Urinary bladder (tissue), 3 donors: ENCODE measurements at regions not wholly inside any gene's neighbourhood (a gene's known extent, or its start where the extent isn't known, plus 50 kb on each side); places are given as distances from the start of the nearest gene placed in this dataset.

Source experiments
- DNase-seq: peaks from one replicate; pipeline ENCODE4 v3.0.0-alpha.2; 2015; ENCODE audit errors: extremely low spot score
- H3K27ac ChIP-seq: one replicate; pipeline ENCODE4 v1.5.1; 2013; ENCODE audit warnings: low read depth, mild to moderate bottlenecking, moderate library complexity
- H3K36me3 ChIP-seq: one replicate; pipeline ENCODE4 v1.6.1; 2013; ENCODE audit warnings: mild to moderate bottlenecking, moderate library complexity; ENCODE audit not compliant: insufficient read depth
- H3K4me1 ChIP-seq: one replicate; pipeline ENCODE4 v1.6.1; 2013; ENCODE audit warnings: mild to moderate bottlenecking, moderate library complexity; ENCODE audit not compliant: insufficient read depth
- H3K4me3 ChIP-seq: one replicate; pipeline ENCODE4 v1.5.1; 2013; ENCODE audit warnings: low read depth, low read length
- WGBS: extraction: QIAGEN DNeasy Blood & Tissue Kit; methylation state at CpG from one replicate; pipeline ENCODE4 v1.1.7; 2013; 5-methylcytosine and 5-hydroxymethylcytosine counted together
- donor health status: healthy with polysubstance abuse.
- donor health status: healthy.

- H3K27ac ChIP-seq: no peak overlapping the region
- DNase-seq: no peak
- 71% methylated on average over 9 of the region's 9 CpGs for WGBS
- H3K4me1 ChIP-seq: no peaks in the 10 kb centered on the region
- no peaks in the 10 kb centered on the region for H3K36me3 ChIP-seq
- H3K4me3 ChIP-seq: no peak overlapping the region
These were observed 913.8 kb downstream of the KCNMA1 start for GRCh38 chr10:76723844-76724243.

GRCh38 chr10:76721891-76722505 is 915.6 kb downstream of the KCNMA1 start:
- Histone ChIP-seq H3K36me3 (no peaks in the 10 kb centered on the region), H3K27ac (no peak overlapping the region), H3K4me1 (no peaks in the 10 kb centered on the region), H3K4me3 (no peak overlapping the region)
- DNase-seq: no peak
- WGBS: 85% methylated on average over 1 of the region's 1 CpG

GRCh38 chr10:76719006-76719405 is 918.6 kb downstream of the KCNMA1 start:
- no peak for DNase-seq
- no peaks in the 10 kb centered on the region for H3K36me3 ChIP-seq
- no peak overlapping the region for H3K4me3 ChIP-seq
- no peak overlapping the region for H3K27ac ChIP-seq
- 85% methylated on average over 4 of the region's 4 CpGs for WGBS
- no peaks in the 10 kb centered on the region for H3K4me1 ChIP-seq

GRCh38 chr10:76717141-76717540 is 920.5 kb downstream of the KCNMA1 start:
- Histone ChIP-seq H3K27ac (no peak overlapping the region), H3K4me1 (no peaks in the 10 kb centered on the region), H3K4me3 (no peak overlapping the region), H3K36me3 (no peaks in the 10 kb centered on the region)
- DNase-seq: no peak
- WGBS: 49% methylated on average over 1 of the region's 1 CpG

- H3K36me3 ChIP-seq: no peaks in the 10 kb centered on the region
- no peak for DNase-seq
- no peak overlapping the region for H3K4me3 ChIP-seq
- no peaks in the 10 kb centered on the region for H3K4me1 ChIP-seq
- no peak overlapping the region for H3K27ac ChIP-seq
- WGBS: 65% methylated on average over 8 of the region's 8 CpGs
These were observed 926.2 kb downstream of the KCNMA1 start for GRCh38 chr10:76711222-76711997.

GRCh38 chr10:76700241-76700640 is 937.4 kb downstream of the KCNMA1 start:
- Histone ChIP-seq H3K4me3 (no peak overlapping the region), H3K36me3 (no peaks in the 10 kb centered on the region), H3K4me1 (no peaks in the 10 kb centered on the region), H3K27ac (no peak overlapping the region)
- 96% methylated on average over 1 of the region's 1 CpG for WGBS
- no peak for DNase-seq

- DNase-seq: no peak
- no peak overlapping the region for H3K4me3 ChIP-seq
- no peak overlapping the region for H3K27ac ChIP-seq
- H3K36me3 ChIP-seq: no peaks in the 10 kb centered on the region
- H3K4me1 ChIP-seq: no peaks in the 10 kb centered on the region
These were observed 939.7 kb downstream of the KCNMA1 start for GRCh38 chr10:76697923-76698322.

- no peak overlapping the region for H3K27ac ChIP-seq
- H3K4me1 ChIP-seq: no peaks in the 10 kb centered on the region
- H3K4me3 ChIP-seq: no peak overlapping the region
- H3K36me3 ChIP-seq: no peaks in the 10 kb centered on the region
- DNase-seq: no peak
These were observed 942.5 kb downstream of the KCNMA1 start for GRCh38 chr10:76695069-76695468.

GRCh38 chr10:76686201-76686600 is 951.4 kb downstream of the KCNMA1 start:
- H3K36me3 ChIP-seq: no peaks in the 10 kb centered on the region
- no peak overlapping the region for H3K4me3 ChIP-seq
- H3K27ac ChIP-seq: no peak overlapping the region
- H3K4me1 ChIP-seq: no peaks in the 10 kb centered on the region
- 78% methylated on average over 5 of the region's 5 CpGs for WGBS
- no peak for DNase-seq

GRCh38 chr10:76684968-76685367 is 952.6 kb downstream of the KCNMA1 start:
- no peaks in the 10 kb centered on the region for H3K36me3 ChIP-seq
- H3K4me3 ChIP-seq: no peak overlapping the region
- WGBS: 90% methylated on average over 5 of the region's 5 CpGs
- DNase-seq: no peak
- H3K4me1 ChIP-seq: no peaks in the 10 kb centered on the region
- H3K27ac ChIP-seq: no peak overlapping the region

- 59% methylated on average over 1 of the region's 1 CpG for whole genome bisulfite sequencing
- H3K4me3 ChIP-seq: no peak overlapping the region
These were observed 956.5 kb downstream of the KCNMA1 start for GRCh38 chr10:76681153-76681552.

GRCh38 chr10:76679030-76679429 is 958.6 kb downstream of the KCNMA1 start:
- 73% methylated on average over 2 of the region's 2 CpGs for WGBS
- Histone ChIP-seq H3K4me3 (no peak overlapping the region), H3K27ac (no peak overlapping the region), H3K4me1 (no peaks in the 10 kb centered on the region), H3K36me3 (no peaks in the 10 kb centered on the region)
- DNase-seq: no peak

More at GRCh38 chr10:76681153-76681552, 956.5 kb downstream of the KCNMA1 start:
- Histone ChIP-seq H3K36me3 (no peaks in the 10 kb centered on the region), H3K4me1 (no peaks in the 10 kb centered on the region), H3K27ac (no peak overlapping the region)
- DNase-seq: peak; percentile 15

GRCh38 chr10:76675951-76676587 is 961.5 kb downstream of the KCNMA1 start:
- no peak overlapping the region for H3K27ac ChIP-seq
- 50% methylated on average over 4 of the region's 4 CpGs for WGBS
- no peaks in the 10 kb centered on the region for H3K36me3 ChIP-seq
- no peak for DNase-seq
- no peaks in the 10 kb centered on the region for H3K4me1 ChIP-seq
- H3K4me3 ChIP-seq: no peak overlapping the region

- Histone ChIP-seq H3K36me3 (no peaks in the 10 kb centered on the region), H3K27ac (no peak overlapping the region), H3K4me1 (no peaks in the 10 kb centered on the region), H3K4me3 (no peak overlapping the region)
- 53% methylated on average over 3 of the region's 3 CpGs for WGBS
- no peak for DNase-seq
These were observed 962.1 kb downstream of the KCNMA1 start for GRCh38 chr10:76675561-76675950.
